ENCODE measurements at regions not wholly inside any gene's neighbourhood (a gene's known extent, or its start where the extent isn't known, plus 50 kb on each side); places are given as distances from the start of the nearest gene placed in this dataset.
"Not testable (repeated sequence)": the region's sequence is repeated elsewhere in the genome, so short reads cannot be mapped to it uniquely, and the experiment has no call there.

DNA sequence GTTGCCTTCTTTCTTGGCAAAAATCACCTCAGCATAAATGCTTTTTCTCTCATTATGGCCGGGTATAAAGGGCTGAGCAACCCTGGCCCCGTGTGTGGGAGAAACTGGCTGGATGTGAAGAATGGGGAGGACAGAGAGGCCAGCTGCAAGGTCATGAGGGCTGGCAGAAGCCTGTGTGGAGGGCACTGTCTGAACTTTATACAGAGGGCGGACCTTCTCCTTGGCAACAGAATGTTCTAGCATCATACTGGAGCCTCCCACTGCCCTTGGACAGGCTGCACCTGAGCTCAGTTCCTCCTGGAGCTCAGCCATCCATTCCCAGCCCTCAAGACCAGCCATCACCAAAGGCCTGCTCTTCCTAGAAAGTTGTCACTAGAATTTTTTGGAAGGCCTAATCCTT, 4496.2 kb upstream of the TPTE start:
- not testable (repeated sequence) for TF ChIP-seq ZC3H10 (CRISPR knock-in tag; IDR thresholded peaks at IDR 0.05); CSDC2 (CRISPR knock-in tag; IDR thresholded peaks at IDR 0.05); RARB (CRISPR knock-in tag; IDR thresholded peaks at IDR 0.05); GLIS3 (CRISPR knock-in tag; IDR thresholded peaks at IDR 0.05); ARNTL (CRISPR knock-in tag; IDR thresholded peaks at IDR 0.05; ENCODE audit: borderline replicate concordance, low read depth); ISL1 (CRISPR knock-in tag; IDR thresholded peaks at IDR 0.05); OSR1 (CRISPR knock-in tag; IDR thresholded peaks at IDR 0.05)
- TF ChIP-seq, protein P1, sequence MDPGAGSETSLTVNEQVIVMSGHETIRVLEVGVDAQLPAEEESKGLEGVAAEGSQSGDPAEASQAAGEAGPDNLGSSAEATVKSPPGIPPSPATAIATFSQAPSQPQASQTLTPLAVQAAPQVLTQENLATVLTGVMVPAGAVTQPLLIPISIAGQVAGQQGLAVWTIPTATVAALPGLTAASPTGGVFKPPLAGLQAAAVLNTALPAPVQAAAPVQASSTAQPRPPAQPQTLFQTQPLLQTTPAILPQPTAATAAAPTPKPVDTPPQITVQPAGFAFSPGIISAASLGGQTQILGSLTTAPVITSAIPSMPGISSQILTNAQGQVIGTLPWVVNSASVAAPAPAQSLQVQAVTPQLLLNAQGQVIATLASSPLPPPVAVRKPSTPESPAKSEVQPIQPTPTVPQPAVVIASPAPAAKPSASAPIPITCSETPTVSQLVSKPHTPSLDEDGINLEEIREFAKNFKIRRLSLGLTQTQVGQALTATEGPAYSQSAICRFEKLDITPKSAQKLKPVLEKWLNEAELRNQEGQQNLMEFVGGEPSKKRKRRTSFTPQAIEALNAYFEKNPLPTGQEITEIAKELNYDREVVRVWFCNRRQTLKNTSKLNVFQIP (CRISPR knock-in tag; IDR thresholded peaks at IDR 0.05; ENCODE audit: borderline replicate concordance, low read depth) = not testable (repeated sequence)
- TF ChIP-seq, protein P2, sequence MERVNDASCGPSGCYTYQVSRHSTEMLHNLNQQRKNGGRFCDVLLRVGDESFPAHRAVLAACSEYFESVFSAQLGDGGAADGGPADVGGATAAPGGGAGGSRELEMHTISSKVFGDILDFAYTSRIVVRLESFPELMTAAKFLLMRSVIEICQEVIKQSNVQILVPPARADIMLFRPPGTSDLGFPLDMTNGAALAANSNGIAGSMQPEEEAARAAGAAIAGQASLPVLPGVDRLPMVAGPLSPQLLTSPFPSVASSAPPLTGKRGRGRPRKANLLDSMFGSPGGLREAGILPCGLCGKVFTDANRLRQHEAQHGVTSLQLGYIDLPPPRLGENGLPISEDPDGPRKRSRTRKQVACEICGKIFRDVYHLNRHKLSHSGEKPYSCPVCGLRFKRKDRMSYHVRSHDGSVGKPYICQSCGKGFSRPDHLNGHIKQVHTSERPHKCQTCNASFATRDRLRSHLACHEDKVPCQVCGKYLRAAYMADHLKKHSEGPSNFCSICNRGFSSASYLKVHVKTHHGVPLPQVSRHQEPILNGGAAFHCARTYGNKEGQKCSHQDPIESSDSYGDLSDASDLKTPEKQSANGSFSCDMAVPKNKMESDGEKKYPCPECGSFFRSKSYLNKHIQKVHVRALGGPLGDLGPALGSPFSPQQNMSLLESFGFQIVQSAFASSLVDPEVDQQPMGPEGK (CRISPR knock-in tag; IDR thresholded peaks at IDR 0.05; ENCODE audit: borderline replicate concordance) = not testable (repeated sequence)
- TF ChIP-seq, protein P3, sequence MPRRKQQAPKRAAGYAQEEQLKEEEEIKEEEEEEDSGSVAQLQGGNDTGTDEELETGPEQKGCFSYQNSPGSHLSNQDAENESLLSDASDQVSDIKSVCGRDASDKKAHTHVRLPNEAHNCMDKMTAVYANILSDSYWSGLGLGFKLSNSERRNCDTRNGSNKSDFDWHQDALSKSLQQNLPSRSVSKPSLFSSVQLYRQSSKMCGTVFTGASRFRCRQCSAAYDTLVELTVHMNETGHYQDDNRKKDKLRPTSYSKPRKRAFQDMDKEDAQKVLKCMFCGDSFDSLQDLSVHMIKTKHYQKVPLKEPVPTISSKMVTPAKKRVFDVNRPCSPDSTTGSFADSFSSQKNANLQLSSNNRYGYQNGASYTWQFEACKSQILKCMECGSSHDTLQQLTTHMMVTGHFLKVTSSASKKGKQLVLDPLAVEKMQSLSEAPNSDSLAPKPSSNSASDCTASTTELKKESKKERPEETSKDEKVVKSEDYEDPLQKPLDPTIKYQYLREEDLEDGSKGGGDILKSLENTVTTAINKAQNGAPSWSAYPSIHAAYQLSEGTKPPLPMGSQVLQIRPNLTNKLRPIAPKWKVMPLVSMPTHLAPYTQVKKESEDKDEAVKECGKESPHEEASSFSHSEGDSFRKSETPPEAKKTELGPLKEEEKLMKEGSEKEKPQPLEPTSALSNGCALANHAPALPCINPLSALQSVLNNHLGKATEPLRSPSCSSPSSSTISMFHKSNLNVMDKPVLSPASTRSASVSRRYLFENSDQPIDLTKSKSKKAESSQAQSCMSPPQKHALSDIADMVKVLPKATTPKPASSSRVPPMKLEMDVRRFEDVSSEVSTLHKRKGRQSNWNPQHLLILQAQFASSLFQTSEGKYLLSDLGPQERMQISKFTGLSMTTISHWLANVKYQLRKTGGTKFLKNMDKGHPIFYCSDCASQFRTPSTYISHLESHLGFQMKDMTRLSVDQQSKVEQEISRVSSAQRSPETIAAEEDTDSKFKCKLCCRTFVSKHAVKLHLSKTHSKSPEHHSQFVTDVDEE (CRISPR knock-in tag; IDR thresholded peaks at IDR 0.05) = not testable (repeated sequence)

Measured in SK-N-SH treated with all-trans-retinoic acid at 6 μM for 48 hours (cell line).